GM21526 (cell line): ENCODE measurements at regions not wholly inside any gene's neighbourhood (a gene's known extent, or its start where the extent isn't known, plus 50 kb on each side); places are given as distances from the start of the nearest gene placed in this dataset.
"Not testable (repeated sequence)": the region's sequence is repeated elsewhere in the genome, so short reads cannot be mapped to it uniquely, and the experiment has no call there.

Source experiments
- ATAC-seq: cut with Tn5 transposase; IDR thresholded peaks from one replicate; pipeline ENCODE4 v1.9.1; 2021; ENCODE audit warnings: moderate library complexity; ENCODE audit not compliant: unreplicated experiment, low FRiP score

GRCh38 chr22:22772883-22773282, 114.7 kb upstream of the IGLL5 start:
- ATAC-seq, result no peak

GRCh38 chr22:22773427-22773826, 114.2 kb upstream of the IGLL5 start:
- ATAC-seq, result no peak

- ATAC-seq, result no peak
Measured at GRCh38 chr22:22773979-22774604, 113.5 kb upstream of the IGLL5 start.

- not testable (repeated sequence) for ATAC-seq
Measured at GRCh38 chr22:22774762-22775161, 112.9 kb upstream of the IGLL5 start.

- ATAC-seq, result no peak
Measured at GRCh38 chr22:22776121-22776520, 111.5 kb upstream of the IGLL5 start.

- ATAC-seq, result no peak
Measured at GRCh38 chr22:22779213-22779612, 108.4 kb upstream of the IGLL5 start.

- no peak for ATAC-seq
Measured at GRCh38 chr22:22783575-22783974, 104.0 kb upstream of the IGLL5 start.

- no peak for ATAC-seq
Measured at GRCh38 chr22:22784249-22785039, 103.2 kb upstream of the IGLL5 start.

- ATAC-seq, result no peak
Measured at GRCh38 chr22:22785316-22786065, 102.1 kb upstream of the IGLL5 start.

GRCh38 chr22:22786301-22787115, 101.1 kb upstream of the IGLL5 start:
- no peak for ATAC-seq

- ATAC-seq, result no peak
Measured at GRCh38 chr22:22787151-22787550, 100.5 kb upstream of the IGLL5 start.

- ATAC-seq, result no peak
Measured at GRCh38 chr22:22787786-22788459, 99.7 kb upstream of the IGLL5 start.

- no peak for ATAC-seq
Measured at GRCh38 chr22:22788460-22789037, 99.1 kb upstream of the IGLL5 start.

GRCh38 chr22:22789233-22789921, 98.2 kb upstream of the IGLL5 start:
- no peak for ATAC-seq

- ATAC-seq, result no peak
Measured at GRCh38 chr22:22789922-22790845, 97.4 kb upstream of the IGLL5 start.

- ATAC-seq, result no peak
Measured at GRCh38 chr22:22791438-22792181, 96.0 kb upstream of the IGLL5 start.

- ATAC-seq, result not testable (repeated sequence)
Measured at GRCh38 chr22:22792205-22792786, 95.3 kb upstream of the IGLL5 start.
